Neural progenitor cell (in vitro differentiated cells): ENCODE measurements at regions not wholly inside any gene's neighbourhood (a gene's known extent, or its start where the extent isn't known, plus 50 kb on each side); places are given as distances from the start of the nearest gene placed in this dataset.

ENCODE experiments used
- DNase-seq: peaks from one replicate; pipeline ENCODE4 v3.0.0-alpha.2; 2016; ENCODE audit warnings: low spot score
- H2AFZ ChIP-seq: fragments of 200-600 bp; sonication (generic); replicated peaks from 2 replicates; pipeline ENCODE4 v1.6.1; 2016; ENCODE audit warnings: antibody characterized with exemption
- H3F3A ChIP-seq: fragments of 200-600 bp; sonication (generic); 2 replicates; pipeline ENCODE4 v1.6.1; 2016; ENCODE audit warnings: antibody characterized with exemption, low read depth
- H3K27ac ChIP-seq: fragments of 200-600 bp; sonication (generic); 2 replicates; pipeline ENCODE4 v1.5.1; 2016; ENCODE audit warnings: mild to moderate bottlenecking
- H3K27me3 ChIP-seq: fragments of 200-600 bp; sonication (generic); 2 replicates; pipeline ENCODE4 v1.6.1; 2016; ENCODE audit warnings: mild to moderate bottlenecking, moderate library complexity
- H3K36me3 ChIP-seq: fragments of 200-600 bp; sonication (generic); 2 replicates; pipeline ENCODE4 v1.5.1; 2016
- H3K4me1 ChIP-seq: fragments of 200-600 bp; sonication (generic); 2 replicates; pipeline ENCODE4 v1.6.1; 2016; ENCODE audit warnings: mixed run types
- H3K4me2 ChIP-seq: fragments of 200-600 bp; sonication (generic); 2 replicates; pipeline ENCODE4 v1.6.1; 2016
- H3K4me3 ChIP-seq: fragments of 200-600 bp; sonication (generic); 2 replicates; pipeline ENCODE4 v1.5.1; 2016
- H3K79me2 ChIP-seq: fragments of 200-600 bp; sonication (generic); 2 replicates; pipeline ENCODE4 v1.6.1; 2016; ENCODE audit warnings: low read depth
- H3K9ac ChIP-seq: fragments of 200-600 bp; sonication (generic); 2 replicates; pipeline ENCODE4 v1.6.1; 2016
- H3K9me3 ChIP-seq: fragments of 200-600 bp; sonication (generic); 2 replicates; pipeline ENCODE4 v1.5.1; 2016; ENCODE audit warnings: low read depth
- H4K20me1 ChIP-seq: fragments of 200-600 bp; sonication (generic); 2 replicates; pipeline ENCODE4 v1.6.1; 2016; ENCODE audit warnings: low read depth
- H3K27ac Mint-ChIP-seq: 3 replicates; pipeline ENCODE4 v1.8.0; 2021; ENCODE audit warnings: mixed read lengths
- H3K27me3 Mint-ChIP-seq: 2 replicates; pipeline ENCODE4 v1.8.0; 2022; ENCODE audit warnings: low read depth, mild to moderate bottlenecking, inconsistent platforms, moderate library complexity, mixed read lengths; ENCODE audit not compliant: insufficient read depth
- H3K36me3 Mint-ChIP-seq: 3 replicates; pipeline ENCODE4 v1.8.0; 2021; ENCODE audit warnings: mixed read lengths
- H3K4me1 Mint-ChIP-seq: 3 replicates; pipeline ENCODE4 v1.8.0; 2021; ENCODE audit warnings: mixed read lengths
- H3K4me3 Mint-ChIP-seq: 3 replicates; pipeline ENCODE4 v1.8.0; 2021; ENCODE audit warnings: mild to moderate bottlenecking, moderate library complexity, mixed read lengths
- H3K9me3 Mint-ChIP-seq: 3 replicates; pipeline ENCODE4 v1.8.0; 2020; ENCODE audit warnings: mixed read lengths
- EZH2 ChIP-seq: fragments of 200-600 bp; sonication (generic); IDR thresholded peaks from 2 replicates; pipeline ENCODE4 v1.6.1; 2017; ENCODE audit warnings: antibody characterized with exemption, mild to moderate bottlenecking, moderate library complexity
- EZH2phosphoT487 ChIP-seq: fragments of 200-600 bp; sonication (generic); IDR thresholded peaks from 2 replicates; pipeline ENCODE4 v1.6.1; 2017; ENCODE audit warnings: antibody characterized with exemption
- TF ChIP-seq, protein P1 (sequence below): fragments of 200-600 bp; sonication (generic); IDR thresholded peaks from 2 replicates; pipeline ENCODE4 v1.5.1; 2017; ENCODE audit warnings: antibody characterized with exemption, mild to moderate bottlenecking

DNA sequence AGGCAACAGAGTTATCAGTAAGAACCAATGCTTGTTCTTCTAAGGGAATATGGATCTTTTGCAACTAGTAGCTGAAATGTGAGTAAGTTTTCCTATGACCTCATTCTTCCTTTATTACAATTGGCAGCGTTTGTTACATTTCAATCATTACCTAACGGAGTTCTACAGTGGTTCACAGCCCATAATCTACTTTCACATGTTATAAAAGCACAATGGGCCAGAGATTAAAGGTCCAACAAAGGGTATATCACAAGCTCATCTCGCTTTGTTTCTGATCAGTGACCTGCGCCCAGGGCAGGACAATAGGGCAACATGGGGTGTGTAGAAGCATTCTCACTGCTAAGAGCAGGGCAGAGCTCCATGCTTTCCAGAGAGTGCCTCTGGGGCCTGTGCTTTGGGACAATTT is 279.9 kb upstream of the DYNLRB2 start:
- Mint-ChIP-seq H3K4me3 (no peak overlapping the region), H3K4me1 (peaks cover 35% of the 10 kb centered on the region), H3K27me3 (peaks cover 2% of the 10 kb centered on the region), H3K27ac (no peak overlapping the region), H3K36me3 (no peaks in the 10 kb centered on the region), H3K9me3 (no peaks in the 10 kb centered on the region)
- peaks cover 46% of the 10 kb centered on the region for H3K4me1 ChIP-seq
- TF ChIP-seq EZH2phosphoT487 (no peak), EZH2 (no peak)
- TF ChIP-seq, protein P1, sequence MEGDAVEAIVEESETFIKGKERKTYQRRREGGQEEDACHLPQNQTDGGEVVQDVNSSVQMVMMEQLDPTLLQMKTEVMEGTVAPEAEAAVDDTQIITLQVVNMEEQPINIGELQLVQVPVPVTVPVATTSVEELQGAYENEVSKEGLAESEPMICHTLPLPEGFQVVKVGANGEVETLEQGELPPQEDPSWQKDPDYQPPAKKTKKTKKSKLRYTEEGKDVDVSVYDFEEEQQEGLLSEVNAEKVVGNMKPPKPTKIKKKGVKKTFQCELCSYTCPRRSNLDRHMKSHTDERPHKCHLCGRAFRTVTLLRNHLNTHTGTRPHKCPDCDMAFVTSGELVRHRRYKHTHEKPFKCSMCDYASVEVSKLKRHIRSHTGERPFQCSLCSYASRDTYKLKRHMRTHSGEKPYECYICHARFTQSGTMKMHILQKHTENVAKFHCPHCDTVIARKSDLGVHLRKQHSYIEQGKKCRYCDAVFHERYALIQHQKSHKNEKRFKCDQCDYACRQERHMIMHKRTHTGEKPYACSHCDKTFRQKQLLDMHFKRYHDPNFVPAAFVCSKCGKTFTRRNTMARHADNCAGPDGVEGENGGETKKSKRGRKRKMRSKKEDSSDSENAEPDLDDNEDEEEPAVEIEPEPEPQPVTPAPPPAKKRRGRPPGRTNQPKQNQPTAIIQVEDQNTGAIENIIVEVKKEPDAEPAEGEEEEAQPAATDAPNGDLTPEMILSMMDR: no peak
- peak; percentile 88 for DNase-seq
- H4K20me1 ChIP-seq: no peaks in the 10 kb centered on the region
- no peaks in the 10 kb centered on the region for H3K27me3 ChIP-seq
- H3K4me3 ChIP-seq: no peak overlapping the region
- no peaks in the 10 kb centered on the region for H3K79me2 ChIP-seq
- H3K27ac ChIP-seq: peak overlapping the region; percentile 93
- H2AFZ ChIP-seq: no peak overlapping the region
- no peaks in the 10 kb centered on the region for H3K36me3 ChIP-seq
- H3K9ac ChIP-seq: no peak overlapping the region
- H3K9me3 ChIP-seq: no peaks in the 10 kb centered on the region
- H3F3A ChIP-seq: peaks cover 25% of the 10 kb centered on the region
- peak overlapping the region; percentile 65 for H3K4me2 ChIP-seq

DNA sequence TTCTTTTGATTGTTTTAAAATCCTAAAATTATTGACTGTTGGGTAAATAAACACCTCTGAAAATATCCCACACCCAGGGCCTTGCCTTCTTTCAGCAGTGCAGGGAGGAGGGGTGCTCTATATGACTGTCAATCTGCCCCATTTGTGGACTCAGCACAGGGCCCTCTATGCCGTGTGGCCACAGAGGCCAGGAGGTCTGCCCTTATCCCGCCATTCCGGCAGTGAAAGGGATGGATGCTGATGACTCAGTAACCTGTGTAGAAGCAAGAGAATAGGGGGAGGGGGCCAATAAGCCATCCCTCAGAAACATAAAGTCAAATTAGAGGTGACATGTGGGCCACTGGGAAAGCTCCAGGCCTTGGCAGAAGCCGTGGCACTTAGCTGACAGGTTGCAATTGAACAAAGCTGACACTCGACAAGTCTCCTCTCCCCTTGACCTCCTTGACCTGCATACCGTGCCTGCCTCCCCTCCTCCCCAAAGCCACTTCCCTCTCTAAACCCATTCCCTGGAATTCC is 281.4 kb upstream of the DYNLRB2 start:
- Histone ChIP-seq H3K9me3 (no peaks in the 10 kb centered on the region), H3K9ac (no peak overlapping the region), H3K4me3 (no peak overlapping the region), H3K36me3 (no peaks in the 10 kb centered on the region), H3F3A (peaks cover 25% of the 10 kb centered on the region), H3K27me3 (no peaks in the 10 kb centered on the region), H3K79me2 (no peaks in the 10 kb centered on the region), H3K4me1 (peaks cover 46% of the 10 kb centered on the region), H3K4me2 (peak overlapping the region; percentile 22), H3K27ac (no peak overlapping the region), H4K20me1 (no peaks in the 10 kb centered on the region), H2AFZ (no peak overlapping the region)
- Mint-ChIP-seq H3K27me3 (peaks cover 2% of the 10 kb centered on the region), H3K9me3 (no peaks in the 10 kb centered on the region), H3K36me3 (no peaks in the 10 kb centered on the region), H3K27ac (peak overlapping the region; percentile 57), H3K4me3 (no peak overlapping the region), H3K4me1 (peaks cover 35% of the 10 kb centered on the region)
- no peak for TF ChIP-seq EZH2phosphoT487
- TF ChIP-seq EZH2: no peak
- TF ChIP-seq, protein P1: no peak
- DNase-seq: peak; percentile 33

GRCh38 chr16:80258407-80258806 is 282.4 kb upstream of the DYNLRB2 start:
- no peak overlapping the region for H3K4me3 Mint-ChIP-seq
- peaks cover 2% of the 10 kb centered on the region for H3K27me3 Mint-ChIP-seq
- no peak overlapping the region for H3K27ac ChIP-seq
- TF ChIP-seq, protein P1: no peak
- TF ChIP-seq EZH2phosphoT487: no peak
- TF ChIP-seq EZH2: no peak
- no peak overlapping the region for H3K4me2 ChIP-seq
- H3K4me3 ChIP-seq: no peak overlapping the region
- peaks cover 46% of the 10 kb centered on the region for H3K4me1 ChIP-seq
- H3K36me3 Mint-ChIP-seq: no peaks in the 10 kb centered on the region
- no peaks in the 10 kb centered on the region for H3K36me3 ChIP-seq
- no peak overlapping the region for H3K27ac Mint-ChIP-seq
- no peak overlapping the region for H3K9ac ChIP-seq
- peaks cover 25% of the 10 kb centered on the region for H3F3A ChIP-seq
- H4K20me1 ChIP-seq: no peaks in the 10 kb centered on the region
- no peaks in the 10 kb centered on the region for H3K9me3 Mint-ChIP-seq
- H3K79me2 ChIP-seq: no peaks in the 10 kb centered on the region
- peaks cover 35% of the 10 kb centered on the region for H3K4me1 Mint-ChIP-seq
- H2AFZ ChIP-seq: no peak overlapping the region
- no peaks in the 10 kb centered on the region for H3K27me3 ChIP-seq
- no peak for DNase-seq
- H3K9me3 ChIP-seq: no peaks in the 10 kb centered on the region
